Neural progenitor cell (in vitro differentiated cells): ENCODE measurements at regions not wholly inside any gene's neighbourhood (a gene's known extent, or its start where the extent isn't known, plus 50 kb on each side); places are given as distances from the start of the nearest gene placed in this dataset.

ENCODE experiments used
- CTCF ChIP-seq: fragments of 200-600 bp; sonication (generic); IDR thresholded peaks from 2 replicates; pipeline ENCODE4 v1.5.1; 2017; ENCODE audit warnings: antibody characterized with exemption, mild to moderate bottlenecking
- EZH2phosphoT487 ChIP-seq: fragments of 200-600 bp; sonication (generic); IDR thresholded peaks from 2 replicates; pipeline ENCODE4 v1.6.1; 2017; ENCODE audit warnings: antibody characterized with exemption

GRCh38 chr22:48453751-48454485 lies 1373.8 kb downstream of the BRD1 start:
- TF ChIP-seq CTCF: no peak
- no peak for TF ChIP-seq EZH2phosphoT487
